Stimulated activated CD8-positive, alpha-beta memory T cell treated with anti-CD3 and anti-CD28 coated beads, Interleukin-15, amount 100 ng/mL, for 48 hours (primary cell): ENCODE measurements at regions not wholly inside any gene's neighbourhood (a gene's known extent, or its start where the extent isn't known, plus 50 kb on each side); places are given as distances from the start of the nearest gene placed in this dataset.
A peak's percentile ranks its signal among the peaks of the same experiment; 100 is the strongest.
"Not testable (repeated sequence)": the region's sequence is repeated elsewhere in the genome, so short reads cannot be mapped to it uniquely, and the experiment has no call there.

Source experiments
- DNase-seq, 2 donors: peaks; one replicate each; pipeline ENCODE4 v3.0.0-alpha.2; 2020; ENCODE audit warnings: low read depth in 2 of 2

DNA sequence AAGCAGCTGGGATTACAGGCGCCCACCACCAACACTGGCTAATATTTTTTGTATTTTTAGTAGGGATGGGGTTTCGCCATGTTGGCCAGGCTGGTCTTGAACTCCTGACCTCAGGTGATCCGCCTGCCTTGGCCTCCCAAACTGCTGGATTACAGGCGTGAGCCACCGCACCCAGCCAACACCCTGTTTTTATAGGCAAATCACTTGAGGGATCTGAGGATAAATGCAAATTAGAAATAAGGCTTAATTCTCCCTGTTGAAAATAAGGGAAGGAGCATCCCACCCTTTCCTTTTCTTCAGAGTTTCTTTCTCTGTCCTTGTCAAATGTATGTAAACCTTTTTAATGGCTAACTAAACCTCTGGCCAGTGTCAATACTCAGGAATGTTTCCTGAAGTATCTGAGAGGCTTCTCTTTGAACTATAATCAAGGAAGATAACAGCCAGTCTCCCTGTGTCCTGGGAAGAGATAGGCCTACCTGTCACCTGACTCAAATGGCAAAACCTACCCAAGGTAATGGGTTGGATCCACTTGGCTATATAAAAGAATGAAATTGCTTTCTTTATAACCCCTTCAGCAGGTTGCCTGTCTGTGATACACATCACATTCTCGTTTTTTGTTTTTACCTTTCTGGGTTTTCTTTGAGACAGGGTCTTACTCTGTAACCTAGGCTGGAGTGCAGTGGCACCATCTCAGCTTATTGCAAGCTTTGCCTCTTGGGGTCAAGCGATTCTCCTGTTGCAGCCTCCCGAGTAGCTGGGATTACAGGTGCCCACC is 64.5 kb upstream of the TNFAIP3 start:
- no peak for DNase-seq

DNA sequence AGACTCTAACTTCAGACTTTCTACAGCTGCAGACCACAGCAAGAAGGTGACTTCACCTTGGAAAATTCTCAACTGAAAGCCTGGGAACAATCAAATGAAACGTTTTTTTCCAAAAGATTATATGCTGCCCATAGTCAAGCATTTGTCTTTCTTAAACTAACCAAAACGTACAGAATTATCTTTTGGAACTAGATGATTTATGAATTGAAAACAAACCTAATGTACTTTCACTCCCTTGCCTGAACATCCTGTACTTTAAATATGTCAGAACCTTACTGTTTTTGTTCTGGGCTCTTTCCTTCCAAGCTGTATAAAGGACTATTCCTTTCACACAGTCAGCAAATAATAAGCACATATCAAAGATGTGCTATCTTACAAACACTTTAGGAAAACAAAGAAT is 62.4 kb upstream of the TNFAIP3 start:
- DNase-seq, result no peak

GRCh38 chr6:137805622-137806021 is 61.4 kb upstream of the TNFAIP3 start:
- no peak for DNase-seq

DNA sequence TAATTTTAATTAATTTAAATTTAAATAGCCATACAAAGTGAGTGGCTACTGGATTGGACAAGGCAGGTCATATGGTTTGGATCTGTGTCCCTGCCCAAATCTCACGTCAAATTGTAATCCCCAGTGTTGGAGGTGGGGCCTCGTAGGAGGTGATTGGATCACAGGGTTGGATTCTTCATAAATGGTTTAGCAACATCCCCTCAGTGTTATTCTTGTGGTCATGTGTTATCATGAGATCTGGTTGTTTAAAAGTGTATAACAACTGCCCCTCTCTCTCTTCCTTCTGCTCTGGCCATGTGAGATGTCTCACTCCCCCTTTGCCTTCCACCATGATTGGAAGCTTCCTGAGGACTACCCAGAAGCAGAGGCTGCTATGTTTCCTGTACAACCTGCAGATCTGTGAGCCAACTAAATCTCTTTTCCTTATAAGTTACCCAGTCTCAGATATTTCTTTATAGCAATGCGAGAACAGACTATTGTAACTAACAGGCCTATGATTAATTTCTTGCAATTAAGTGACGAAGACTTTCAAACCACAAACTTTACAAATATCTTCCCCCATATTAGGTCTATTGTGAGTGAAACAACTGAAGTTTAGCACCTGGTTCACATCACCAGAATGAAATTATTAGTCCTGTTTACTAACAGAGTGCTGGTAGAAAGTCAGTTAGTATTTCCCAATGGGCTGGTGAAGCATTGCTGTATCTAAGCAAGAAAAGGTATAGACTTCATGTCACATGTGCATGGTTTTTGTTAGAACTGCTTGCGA is 60.0 kb upstream of the TNFAIP3 start:
- DNase-seq, result no peak

GRCh38 chr6:137808191-137808590 is 58.9 kb upstream of the TNFAIP3 start:
- DNase-seq, result no peak

DNA sequence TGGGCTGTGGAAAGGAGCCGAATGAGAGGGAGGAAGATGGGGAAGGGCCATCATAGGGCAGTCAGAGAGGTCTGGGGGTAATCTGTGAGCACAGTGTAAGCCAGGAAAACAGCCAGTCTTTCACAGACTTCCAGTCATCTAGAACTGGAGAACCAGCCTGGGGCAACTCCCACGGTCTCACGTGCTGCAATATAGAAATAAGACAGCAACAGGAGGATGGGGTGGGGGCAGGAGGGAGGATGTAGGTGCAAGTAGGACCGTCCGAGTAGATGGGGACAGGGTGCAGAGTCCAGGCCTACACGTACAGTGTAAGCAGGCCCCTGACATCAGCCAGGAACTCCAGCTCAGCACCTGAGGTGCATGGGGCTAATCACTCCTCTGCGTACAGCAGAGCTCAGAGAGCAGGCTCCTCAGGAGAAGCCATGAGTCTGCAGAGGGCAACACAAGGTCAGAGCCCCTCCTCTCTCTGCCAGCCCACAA is 58.2 kb upstream of the TNFAIP3 start:
- no peak for DNase-seq

DNA sequence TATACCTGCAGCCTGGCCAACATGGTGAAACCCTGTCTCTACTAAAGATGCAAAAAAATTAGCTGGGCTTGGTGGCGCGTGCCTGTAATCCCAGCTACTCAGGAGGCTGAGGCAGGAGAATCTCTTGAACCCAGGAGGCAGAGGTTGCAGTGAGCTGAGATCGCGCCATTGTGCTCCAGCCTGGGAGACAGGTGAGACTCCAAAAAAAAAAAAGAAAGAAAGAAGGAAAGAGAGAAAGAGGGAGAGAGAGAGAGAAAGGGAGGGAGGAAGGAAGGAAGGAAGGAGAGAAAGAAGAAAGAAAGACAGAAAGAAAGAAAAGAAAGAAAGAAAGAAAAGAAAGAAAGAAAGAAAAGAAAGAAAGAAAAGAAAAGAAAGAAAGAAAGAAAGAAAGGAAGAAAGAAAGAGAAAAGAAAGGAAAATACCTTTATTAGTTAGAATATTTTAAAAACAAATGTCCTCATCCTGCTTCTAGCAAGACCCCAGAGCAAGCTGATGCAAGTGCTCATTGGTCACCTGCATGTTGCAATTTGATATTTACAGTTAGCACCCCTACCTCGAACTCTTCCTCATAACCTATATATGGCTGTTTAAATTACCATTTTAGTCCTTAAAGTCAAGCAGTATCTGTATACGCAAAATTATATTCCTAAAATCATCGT is 57.0 kb upstream of the TNFAIP3 start:
- DNase-seq, result not testable (repeated sequence)

DNA sequence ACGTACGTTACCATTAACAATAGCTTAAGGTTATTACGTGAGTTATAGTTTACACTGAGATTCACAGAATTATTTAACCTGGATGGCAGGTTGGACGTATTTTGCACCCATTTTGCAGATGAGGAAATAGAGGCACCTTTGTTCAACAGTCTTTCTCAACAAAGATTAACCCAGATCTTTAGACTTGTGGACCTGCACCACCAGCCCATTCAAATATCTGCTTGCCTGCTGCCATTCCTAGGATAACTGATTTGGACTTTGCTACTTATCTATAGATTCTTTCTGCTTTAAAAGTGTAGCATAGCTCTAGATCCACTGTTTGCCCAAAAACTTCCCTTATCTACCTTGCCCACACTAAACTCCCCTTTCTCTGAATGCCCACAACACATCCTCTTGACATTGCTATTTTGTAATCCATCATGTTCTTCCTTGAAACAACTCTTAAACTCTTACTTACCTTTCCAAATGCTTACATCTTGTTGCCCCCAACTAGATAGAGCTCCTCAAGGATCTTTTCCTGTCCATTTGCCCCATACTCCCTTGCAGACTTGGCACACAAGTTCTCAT is 56.4 kb upstream of the TNFAIP3 start:
- DNase-seq, result no peak

- DNase-seq, result peak; percentile 74 to 77
Observed at GRCh38 chr6:137811121-137811915, 55.7 kb upstream of the TNFAIP3 start.

DNA sequence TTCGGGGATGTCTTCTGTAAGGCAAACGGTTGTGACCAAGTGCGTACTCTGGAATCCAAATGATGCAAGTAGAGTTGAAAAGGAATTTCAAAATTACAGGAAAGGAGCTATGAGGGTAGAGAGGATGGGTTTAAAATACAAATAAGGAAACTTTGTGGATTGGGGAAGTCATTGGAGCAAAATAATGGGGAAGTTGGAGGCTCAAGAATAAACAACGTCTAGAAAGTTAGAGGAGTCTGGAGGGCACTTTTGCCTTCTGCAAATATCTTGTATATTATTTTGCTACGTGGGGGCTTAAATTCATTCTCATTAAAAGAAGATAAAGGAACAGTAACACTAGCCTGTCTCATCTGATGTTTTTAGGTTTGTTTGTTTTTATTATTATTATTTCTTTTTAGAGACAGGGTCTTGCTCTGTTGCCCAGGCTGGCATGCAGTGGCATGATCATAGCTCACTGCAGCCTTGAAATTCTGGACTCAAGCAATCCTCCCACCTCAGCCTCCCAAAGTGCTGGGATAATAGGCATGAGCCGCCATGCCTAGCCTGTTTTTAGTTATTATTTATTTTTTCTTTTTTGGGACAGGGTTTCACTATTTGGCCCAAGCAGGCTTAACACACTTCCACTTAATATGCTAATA is 55.0 kb upstream of the TNFAIP3 start:
- no peak for DNase-seq

DNA sequence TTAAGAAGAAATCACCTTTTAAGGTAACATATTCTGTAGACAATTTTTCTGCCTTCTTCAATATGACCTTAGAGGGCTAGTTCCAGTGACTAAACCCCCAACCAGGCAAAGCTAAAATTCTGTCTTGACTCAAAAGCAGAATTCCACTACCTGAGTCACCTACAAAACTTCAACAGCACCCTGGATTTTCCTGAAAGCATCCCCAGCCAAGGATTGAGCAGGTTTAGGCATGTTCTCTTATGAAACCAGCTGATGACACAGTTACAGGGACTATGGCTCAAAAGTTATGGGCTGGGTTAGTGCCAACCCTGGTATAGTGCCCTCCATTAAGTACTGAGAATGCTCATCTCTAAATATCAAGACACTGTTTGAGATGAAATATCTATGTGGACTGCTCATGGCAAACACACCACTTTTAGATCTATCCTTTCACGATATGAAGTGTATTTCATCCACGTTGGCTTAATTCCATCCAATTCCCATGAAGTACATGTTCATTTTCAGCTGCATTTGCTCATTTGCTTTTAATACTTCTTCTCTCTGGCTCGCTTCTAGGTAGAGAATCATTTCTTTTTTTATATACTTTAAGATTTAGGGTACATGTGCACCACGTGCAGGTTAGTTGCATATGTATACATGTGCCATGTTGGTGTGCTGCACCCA is 53.6 kb upstream of the TNFAIP3 start:
- DNase-seq, result no peak

- not testable (repeated sequence) for DNase-seq
Observed at GRCh38 chr6:137814030-137814429, 53.0 kb upstream of the TNFAIP3 start.

DNA sequence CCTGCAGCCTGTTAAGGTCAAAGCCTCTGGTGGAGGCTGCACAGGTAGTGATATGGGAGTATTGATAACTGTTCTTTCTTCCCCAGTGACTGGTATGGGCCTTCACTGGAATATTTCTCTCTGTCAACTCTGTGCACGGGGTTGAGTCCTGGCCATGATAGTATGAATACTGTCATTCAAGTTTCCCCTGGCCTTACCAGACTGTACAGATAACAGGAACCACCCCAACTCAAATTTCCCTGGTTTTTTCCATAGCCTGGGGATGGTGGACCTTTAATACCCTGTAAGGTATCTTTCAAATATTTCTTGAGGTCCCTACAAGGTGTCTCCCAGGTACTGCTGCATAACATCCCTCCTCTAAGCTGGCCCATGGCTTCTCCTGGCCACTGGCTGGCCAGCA is 51.4 kb upstream of the TNFAIP3 start:
- no peak for DNase-seq

GRCh38 chr6:137816133-137816579 is 50.9 kb upstream of the TNFAIP3 start:
- DNase-seq, result no peak

DNA sequence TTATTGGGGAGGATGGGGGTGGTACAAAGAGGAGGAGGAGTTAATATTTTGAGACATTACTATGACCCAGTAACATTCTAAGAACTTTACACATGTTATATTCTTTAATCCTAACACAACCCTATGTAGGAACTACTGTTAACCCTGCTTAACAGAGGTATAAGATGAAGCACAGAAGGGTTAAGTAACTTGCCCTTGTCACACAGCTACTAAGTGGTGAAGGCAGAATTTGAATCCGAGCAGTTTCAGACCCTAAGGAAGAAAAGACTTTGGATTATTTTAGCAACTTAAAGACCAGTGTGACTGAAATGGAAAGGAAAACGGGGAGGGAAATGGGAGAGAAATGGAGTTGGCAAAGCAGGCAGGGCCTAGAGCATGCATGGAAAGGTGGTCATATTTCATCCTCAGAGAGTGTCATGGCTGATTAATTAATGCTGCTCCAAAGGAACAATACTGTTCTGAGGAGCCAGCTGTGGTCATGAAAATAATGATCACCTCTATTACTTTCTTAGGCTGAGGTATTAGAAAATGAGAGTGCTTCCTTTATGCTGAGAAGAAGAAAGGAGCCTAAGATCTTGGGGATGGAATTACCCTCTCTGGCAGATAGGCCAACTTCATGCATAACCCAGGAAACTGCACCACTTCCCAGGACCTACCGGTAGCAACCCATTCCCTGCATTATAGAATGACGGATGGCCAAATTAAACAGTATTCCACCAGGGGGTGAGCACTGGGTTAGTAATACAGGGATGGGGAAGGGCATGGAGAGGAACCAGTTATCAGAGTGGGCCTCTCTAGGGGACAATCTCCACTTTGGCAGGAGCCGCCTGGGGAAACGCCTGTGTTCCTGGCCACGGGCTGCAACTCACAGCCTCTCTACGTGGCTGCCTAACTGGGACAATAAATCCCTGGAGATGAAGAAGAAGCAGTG is 50.1 kb upstream of the TNFAIP3 start:
- DNase-seq, result no peak
